ENCODE measurements at regions not wholly inside any gene's neighbourhood (a gene's known extent, or its start where the extent isn't known, plus 50 kb on each side); places are given as distances from the start of the nearest gene placed in this dataset.

DNA sequence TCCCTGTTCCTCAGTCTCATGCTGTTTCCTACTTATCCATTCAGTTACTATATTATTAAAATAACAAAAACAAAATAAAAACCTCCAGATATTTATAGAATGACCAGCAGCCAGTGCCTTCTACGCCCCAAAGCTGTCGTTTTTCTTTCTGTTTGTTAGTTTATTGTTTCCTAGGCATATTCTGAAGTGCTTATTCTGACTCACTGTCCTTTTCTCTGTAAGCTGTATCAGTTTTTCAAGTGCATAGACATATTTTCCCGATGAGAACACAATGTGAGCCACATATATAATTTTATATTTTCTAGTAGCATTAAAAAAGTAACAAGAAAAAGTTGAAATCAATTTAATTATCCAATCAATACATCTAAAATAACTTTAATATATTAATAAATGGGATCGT is 2158.6 kb upstream of the TENM3 start:
- Histone ChIP-seq H4K20me1 (ENCODE audit: insufficient read depth, low read length) (no peaks in the 10 kb centered on the region), H2BK15ac (ENCODE audit: low read depth, low read length) (no peak overlapping the region), H4K8ac (ENCODE audit: low read depth in 2 of 2, low read length in 2 of 2) (no peak overlapping the region), H2BK5ac (ENCODE audit: low read depth, low read length, poor library complexity, severe bottlenecking) (no peak overlapping the region), H3K9me3 (ENCODE audit: control insufficient read depth, insufficient read depth, low read length) (no peaks in the 10 kb centered on the region), H2BK120ac (ENCODE audit: low read depth, low read length) (no peak overlapping the region), H3K9ac (ENCODE audit: low read depth, low read length) (no peak overlapping the region), H3K4ac (ENCODE audit: low read depth, low read length) (no peak overlapping the region), H3K27ac (ENCODE audit: insufficient read depth, low read length) (no peak overlapping the region), H3K9me1 (ENCODE audit: insufficient read depth, low read length) (no peaks in the 10 kb centered on the region), H2AK9ac (replicated peaks; ENCODE audit: low read depth, low read length, poor library complexity) (no peak overlapping the region), H3K18ac (ENCODE audit: low read depth, low read length) (no peak overlapping the region), H3K4me3 (ENCODE audit: insufficient read depth, low read depth, low read length) (no peak overlapping the region), H2AK5ac (ENCODE audit: low read depth, low read length) (no peak overlapping the region), H4K91ac (ENCODE audit: insufficient read depth, low read depth, low read length) (no peak overlapping the region), H3K56ac (ENCODE audit: extremely low read depth, insufficient read depth, low read length) (no peak overlapping the region), H3K79me1 (ENCODE audit: low read depth in 1 of 2, low read length in 2 of 2) (no peaks in the 10 kb centered on the region), H2AFZ (replicated peaks; ENCODE audit: low read length, poor library complexity) (no peak overlapping the region), H4K5ac (ENCODE audit: low read depth, low read length) (no peak overlapping the region), H3K14ac (replicated peaks; ENCODE audit: low read depth, low read length) (no peak overlapping the region), H2BK20ac (ENCODE audit: low read depth, low read length) (no peak overlapping the region), H3K4me2 (ENCODE audit: low read depth, low read length) (no peak overlapping the region), H3K36me3 (ENCODE audit: control insufficient read depth, insufficient read depth, low read length) (no peaks in the 10 kb centered on the region), H3K4me1 (ENCODE audit: control insufficient read depth, insufficient read depth, low read length) (no peaks in the 10 kb centered on the region), H3K23ac (ENCODE audit: low read depth, low read length) (no peak overlapping the region), H3K27me3 (ENCODE audit: control insufficient read depth, insufficient read depth, low read length) (no peaks in the 10 kb centered on the region)
- WGBS, 2 experiments (ENCODE audit: extremely low coverage in 2 of 2, insufficient read length in 1 of 2): no CpG with 5 or more reads among the region's 4 CpGs
- intact Hi-C loops (cut with micrococcal nuclease): no loop called here
- TF ChIP-seq, protein P1, sequence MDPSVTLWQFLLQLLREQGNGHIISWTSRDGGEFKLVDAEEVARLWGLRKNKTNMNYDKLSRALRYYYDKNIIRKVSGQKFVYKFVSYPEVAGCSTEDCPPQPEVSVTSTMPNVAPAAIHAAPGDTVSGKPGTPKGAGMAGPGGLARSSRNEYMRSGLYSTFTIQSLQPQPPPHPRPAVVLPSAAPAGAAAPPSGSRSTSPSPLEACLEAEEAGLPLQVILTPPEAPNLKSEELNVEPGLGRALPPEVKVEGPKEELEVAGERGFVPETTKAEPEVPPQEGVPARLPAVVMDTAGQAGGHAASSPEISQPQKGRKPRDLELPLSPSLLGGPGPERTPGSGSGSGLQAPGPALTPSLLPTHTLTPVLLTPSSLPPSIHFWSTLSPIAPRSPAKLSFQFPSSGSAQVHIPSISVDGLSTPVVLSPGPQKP (IDR thresholded peaks at IDR 0.05; ENCODE audit: borderline replicate concordance, low read depth, low read length): no peak
- TF ChIP-seq POLR2A (IDR thresholded peaks at IDR 0.05; ENCODE audit: low read depth, low read length) (no peak), MAZ (IDR thresholded peaks at IDR 0.05; ENCODE audit: borderline replicate concordance, low read depth, low read length) (no peak), FOS (IDR thresholded peaks at IDR 0.05; ENCODE audit: low read depth, low read length) (no peak), RAD21 (IDR thresholded peaks at IDR 0.05; ENCODE audit: low read length) (no peak), RFX5 (IDR thresholded peaks at IDR 0.05; ENCODE audit: low read depth, low read length) (no peak), MXI1 (IDR thresholded peaks at IDR 0.05; ENCODE audit: borderline replicate concordance, low read depth, low read length) (no peak), RCOR1 (IDR thresholded peaks at IDR 0.05; ENCODE audit: insufficient replicate concordance, low read length) (no peak), CEBPB (IDR thresholded peaks at IDR 0.05; ENCODE audit: low read depth, low read length) (no peak), MAFK (IDR thresholded peaks at IDR 0.05; ENCODE audit: low read depth, low read length) (no peak), CHD1 (IDR thresholded peaks at IDR 0.05; ENCODE audit: low read depth, low read length) (no peak), NFE2L2 (IDR thresholded peaks at IDR 0.05; ENCODE audit: low read depth, low read length) (no peak), BHLHE40 (IDR thresholded peaks at IDR 0.05; ENCODE audit: low read depth, low read length) (no peak), SMC3 (IDR thresholded peaks at IDR 0.05; ENCODE audit: low read depth, low read length) (no peak)
- TF ChIP-seq, protein P2, sequence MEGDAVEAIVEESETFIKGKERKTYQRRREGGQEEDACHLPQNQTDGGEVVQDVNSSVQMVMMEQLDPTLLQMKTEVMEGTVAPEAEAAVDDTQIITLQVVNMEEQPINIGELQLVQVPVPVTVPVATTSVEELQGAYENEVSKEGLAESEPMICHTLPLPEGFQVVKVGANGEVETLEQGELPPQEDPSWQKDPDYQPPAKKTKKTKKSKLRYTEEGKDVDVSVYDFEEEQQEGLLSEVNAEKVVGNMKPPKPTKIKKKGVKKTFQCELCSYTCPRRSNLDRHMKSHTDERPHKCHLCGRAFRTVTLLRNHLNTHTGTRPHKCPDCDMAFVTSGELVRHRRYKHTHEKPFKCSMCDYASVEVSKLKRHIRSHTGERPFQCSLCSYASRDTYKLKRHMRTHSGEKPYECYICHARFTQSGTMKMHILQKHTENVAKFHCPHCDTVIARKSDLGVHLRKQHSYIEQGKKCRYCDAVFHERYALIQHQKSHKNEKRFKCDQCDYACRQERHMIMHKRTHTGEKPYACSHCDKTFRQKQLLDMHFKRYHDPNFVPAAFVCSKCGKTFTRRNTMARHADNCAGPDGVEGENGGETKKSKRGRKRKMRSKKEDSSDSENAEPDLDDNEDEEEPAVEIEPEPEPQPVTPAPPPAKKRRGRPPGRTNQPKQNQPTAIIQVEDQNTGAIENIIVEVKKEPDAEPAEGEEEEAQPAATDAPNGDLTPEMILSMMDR (conservative IDR thresholded peaks at IDR 0.05; ENCODE audit: low read depth, low read length): no peak
- TF ChIP-seq, protein P3, sequence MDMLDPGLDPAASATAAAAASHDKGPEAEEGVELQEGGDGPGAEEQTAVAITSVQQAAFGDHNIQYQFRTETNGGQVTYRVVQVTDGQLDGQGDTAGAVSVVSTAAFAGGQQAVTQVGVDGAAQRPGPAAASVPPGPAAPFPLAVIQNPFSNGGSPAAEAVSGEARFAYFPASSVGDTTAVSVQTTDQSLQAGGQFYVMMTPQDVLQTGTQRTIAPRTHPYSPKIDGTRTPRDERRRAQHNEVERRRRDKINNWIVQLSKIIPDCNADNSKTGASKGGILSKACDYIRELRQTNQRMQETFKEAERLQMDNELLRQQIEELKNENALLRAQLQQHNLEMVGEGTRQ (IDR thresholded peaks at IDR 0.05; ENCODE audit: low read depth, low read length): no peak
- dilution Hi-C loops (cut with HindIII; ENCODE audit: low sequenced_read_pairs, unreplicated experiment): no loop called here
- in situ Hi-C loops (cut with MboI; ENCODE audit: low sequenced_read_pairs): no loop called here
- no TSS peak for BruUV-seq (replicated peaks)
- ChIA-PET POLR2A (ENCODE audit: unreplicated experiment) (no interaction called here), CTCF (no interaction called here)
- DNase-seq: peak; percentile 43
- no peak for ATAC-seq (ENCODE audit: low read depth)

Data from IMR-90 (cell line).